HEK293 (cell line): ENCODE measurements at regions not wholly inside any gene's neighbourhood (a gene's known extent, or its start where the extent isn't known, plus 50 kb on each side); places are given as distances from the start of the nearest gene placed in this dataset.

Experiments used
- ATF2 ChIP-seq: fragments of 450-650 bp; formaldehyde crosslinking; IDR thresholded peaks from 2 replicates; pipeline ENCODE4 v1.5.1; 2016; ENCODE audit warnings: missing biosample characterization, missing genetic modification characterization, low read depth
- CTCF ChIP-seq: fragments of 450-650 bp; formaldehyde crosslinking; IDR thresholded peaks from 2 replicates; pipeline ENCODE4 v1.5.1; 2016; ENCODE audit warnings: missing biosample characterization, missing genetic modification characterization
- ELK4 ChIP-seq: IDR thresholded peaks from 2 replicates; pipeline ENCODE4 v1.6.1; 2011; ENCODE audit warnings: mild to moderate bottlenecking, low read depth, low read length, borderline replicate concordance
- REST ChIP-seq: fragments of 450-650 bp; formaldehyde crosslinking; IDR thresholded peaks from 2 replicates; pipeline ENCODE4 v1.5.1; 2016; ENCODE audit warnings: missing biosample characterization, missing genetic modification characterization
- SCRT2 ChIP-seq: fragments of 450-650 bp; formaldehyde crosslinking; IDR thresholded peaks from 2 replicates; pipeline ENCODE4 v1.5.1; 2016; ENCODE audit warnings: missing biosample characterization, missing genetic modification characterization
- ZNF112 ChIP-seq: fragments of 450-650 bp; formaldehyde crosslinking; IDR thresholded peaks from 2 replicates; pipeline ENCODE4 v1.5.0; 2017; ENCODE audit warnings: missing biosample characterization, missing genetic modification characterization
- ZNF558 ChIP-seq: fragments of 450-650 bp; formaldehyde crosslinking; IDR thresholded peaks from 2 replicates; pipeline ENCODE4 v1.5.1; 2016; ENCODE audit warnings: missing biosample characterization, missing genetic modification characterization
- ZNF654 ChIP-seq: fragments of 450-650 bp; formaldehyde crosslinking; IDR thresholded peaks from 2 replicates; pipeline ENCODE4 v1.5.1; 2016; ENCODE audit warnings: low read depth, missing biosample characterization, missing genetic modification characterization
- ZXDB ChIP-seq: fragments of 450-650 bp; formaldehyde crosslinking; IDR thresholded peaks from 2 replicates; pipeline ENCODE4 v1.5.1; 2016; ENCODE audit warnings: missing biosample characterization, missing genetic modification characterization

- TF ChIP-seq SCRT2 (tag by site-specific recombination) (no peak), ZNF558 (no peak), CTCF (tag by site-specific recombination) (no peak), REST (no peak), ATF2 (tag by site-specific recombination) (no peak), ZNF112 (tag by site-specific recombination) (no peak), ZNF654 (no peak), ZXDB (tag by site-specific recombination) (no peak), ELK4 (no peak)
These were observed 205.0 kb downstream of the SUDS3 start for GRCh38 chr12:118581371-118581770.
